Breast epithelium (tissue), 3 donors: ENCODE measurements at regions not wholly inside any gene's neighbourhood (a gene's known extent, or its start where the extent isn't known, plus 50 kb on each side); places are given as distances from the start of the nearest gene placed in this dataset.

Experiments
- CTCF ChIP-seq, 3 donors: fragments of 450-650 bp; IDR thresholded peaks; one replicate each; pipeline ENCODE4 v1.5.1; 2016 to 2017; ENCODE audit warnings: antibody characterized with exemption in 3 of 3, mild to moderate bottlenecking in 3 of 3, moderate library complexity in 3 of 3
- POLR2A ChIP-seq: fragments of 450-650 bp; IDR thresholded peaks from one replicate; pipeline ENCODE4 v1.6.1; 2016; ENCODE audit warnings: antibody characterized with exemption, mild to moderate bottlenecking, moderate library complexity
- POLR2AphosphoS5 ChIP-seq, 3 donors: sonication (generic); formaldehyde crosslinking; IDR thresholded peaks; one replicate each; pipeline ENCODE4 v1.6.1; 2017; ENCODE audit warnings: antibody characterized with exemption in 3 of 3

- TF ChIP-seq CTCF (IDR thresholded peaks at IDR 0.05): no peak
- TF ChIP-seq POLR2A: no peak
- no peak for TF ChIP-seq POLR2AphosphoS5 (IDR thresholded peaks at IDR 0.05)
These were observed 354.5 kb downstream of the UTRN start for GRCh38 chr6:144639654-144640053.
